GM21367 (cell line): ENCODE measurements at regions not wholly inside any gene's neighbourhood (a gene's known extent, or its start where the extent isn't known, plus 50 kb on each side); places are given as distances from the start of the nearest gene placed in this dataset.

Experiments used
- ATAC-seq: cut with Tn5 transposase; IDR thresholded peaks from one replicate; pipeline ENCODE4 v1.9.1; 2021; ENCODE audit not compliant: unreplicated experiment

GRCh38 chr12:88413646-88414045, 166.6 kb downstream of the KITLG start:
- ATAC-seq: no peak

- no peak for ATAC-seq
These were observed 164.1 kb downstream of the KITLG start for GRCh38 chr12:88416155-88416554.

- no peak for ATAC-seq
These were observed 163.5 kb downstream of the KITLG start for GRCh38 chr12:88416786-88417185.

- no peak for ATAC-seq
These were observed 162.7 kb downstream of the KITLG start for GRCh38 chr12:88417531-88417930.

- no peak for ATAC-seq
These were observed 161.3 kb downstream of the KITLG start for GRCh38 chr12:88418856-88419497.

GRCh38 chr12:88419794-88420193, 160.5 kb downstream of the KITLG start:
- ATAC-seq: no peak

GRCh38 chr12:88420457-88420856, 159.8 kb downstream of the KITLG start:
- ATAC-seq: no peak

- no peak for ATAC-seq
These were observed 155.2 kb downstream of the KITLG start for GRCh38 chr12:88424791-88425730.

GRCh38 chr12:88428350-88428749, 151.9 kb downstream of the KITLG start:
- no peak for ATAC-seq

GRCh38 chr12:88431246-88431645, 149.0 kb downstream of the KITLG start:
- ATAC-seq: no peak

- no peak for ATAC-seq
These were observed 147.5 kb downstream of the KITLG start for GRCh38 chr12:88432531-88433490.

- ATAC-seq: peak; percentile 80
These were observed 146.1 kb downstream of the KITLG start for GRCh38 chr12:88433997-88434703.

GRCh38 chr12:88435334-88436076, 144.8 kb downstream of the KITLG start:
- no peak for ATAC-seq

GRCh38 chr12:88437226-88437625, 143.0 kb downstream of the KITLG start:
- ATAC-seq: no peak
